ENCODE measurements at regions not wholly inside any gene's neighbourhood (a gene's known extent, or its start where the extent isn't known, plus 50 kb on each side); places are given as distances from the start of the nearest gene placed in this dataset.

- TF ChIP-seq SIN3A (IDR thresholded peaks at IDR 0.05; ENCODE audit: borderline replicate concordance, insufficient read depth, low read length) (no peak), POLR2AphosphoS5 (IDR thresholded peaks at IDR 0.05; ENCODE audit: low read depth, low read length) (no peak), TAF1 (IDR thresholded peaks at IDR 0.05; ENCODE audit: borderline replicate concordance, insufficient read depth, low read length) (no peak), REST (IDR thresholded peaks at IDR 0.05; ENCODE audit: insufficient read depth in 1 of 2, low read depth in 2 of 2, low read length in 2 of 2) (no peak)
Observed at GRCh38 chr7:46192271-46192670, 271.2 kb upstream of the IGFBP3 start.
